ENCODE measurements at regions not wholly inside any gene's neighbourhood (a gene's known extent, or its start where the extent isn't known, plus 50 kb on each side); places are given as distances from the start of the nearest gene placed in this dataset.

DNA sequence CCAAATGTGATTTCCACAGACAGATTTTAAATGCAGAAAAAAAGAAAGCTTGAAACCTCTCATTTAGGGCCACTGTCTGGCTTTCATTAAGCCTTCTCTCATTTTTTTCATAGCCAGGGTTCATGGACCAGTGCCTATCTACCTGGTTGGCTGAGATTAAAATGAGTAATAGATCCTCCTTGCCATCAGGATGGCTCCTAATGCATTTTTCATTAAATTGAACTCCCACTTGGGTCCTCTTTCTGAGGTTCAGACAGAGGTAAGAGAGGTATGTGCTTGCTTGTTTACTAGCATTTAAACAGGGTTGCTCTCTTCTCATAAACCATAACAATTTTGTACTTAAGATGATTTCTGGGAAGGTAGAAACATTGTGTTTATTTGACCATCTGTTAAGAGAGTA is 473.0 kb downstream of the TBC1D4 start:
- no peak for DNase-seq (ENCODE audit: low read depth)
- no peak overlapping the region for H3K4me3 ChIP-seq (ENCODE audit: low read depth, low read length)
- TF ChIP-seq, protein P1, sequence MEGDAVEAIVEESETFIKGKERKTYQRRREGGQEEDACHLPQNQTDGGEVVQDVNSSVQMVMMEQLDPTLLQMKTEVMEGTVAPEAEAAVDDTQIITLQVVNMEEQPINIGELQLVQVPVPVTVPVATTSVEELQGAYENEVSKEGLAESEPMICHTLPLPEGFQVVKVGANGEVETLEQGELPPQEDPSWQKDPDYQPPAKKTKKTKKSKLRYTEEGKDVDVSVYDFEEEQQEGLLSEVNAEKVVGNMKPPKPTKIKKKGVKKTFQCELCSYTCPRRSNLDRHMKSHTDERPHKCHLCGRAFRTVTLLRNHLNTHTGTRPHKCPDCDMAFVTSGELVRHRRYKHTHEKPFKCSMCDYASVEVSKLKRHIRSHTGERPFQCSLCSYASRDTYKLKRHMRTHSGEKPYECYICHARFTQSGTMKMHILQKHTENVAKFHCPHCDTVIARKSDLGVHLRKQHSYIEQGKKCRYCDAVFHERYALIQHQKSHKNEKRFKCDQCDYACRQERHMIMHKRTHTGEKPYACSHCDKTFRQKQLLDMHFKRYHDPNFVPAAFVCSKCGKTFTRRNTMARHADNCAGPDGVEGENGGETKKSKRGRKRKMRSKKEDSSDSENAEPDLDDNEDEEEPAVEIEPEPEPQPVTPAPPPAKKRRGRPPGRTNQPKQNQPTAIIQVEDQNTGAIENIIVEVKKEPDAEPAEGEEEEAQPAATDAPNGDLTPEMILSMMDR (IDR thresholded peaks at IDR 0.05; ENCODE audit: low read depth, low read length), result no peak
- no peak for TF ChIP-seq POLR2A (IDR thresholded peaks at IDR 0.05; ENCODE audit: extremely low read depth, insufficient read length)

DNA sequence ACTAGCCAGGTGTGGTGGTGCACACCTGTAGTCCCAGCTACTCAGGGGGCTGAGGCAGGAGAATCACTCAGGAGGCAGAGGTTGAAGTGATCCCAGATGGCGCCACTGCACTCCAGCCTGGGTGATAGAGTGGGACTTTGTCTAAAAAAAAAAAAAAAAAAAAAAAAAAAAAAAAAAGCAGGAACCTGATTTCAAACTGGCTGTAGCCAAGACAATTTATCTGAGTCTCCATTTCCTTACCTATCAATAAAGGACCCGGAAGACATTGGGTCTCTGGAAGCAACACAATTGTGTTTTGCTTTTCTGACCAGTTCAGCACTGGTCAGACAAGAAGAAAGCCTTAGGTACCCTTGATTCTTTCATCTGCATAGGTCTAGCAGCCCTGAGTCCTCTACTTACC is 491.0 kb downstream of the TBC1D4 start:
- TF ChIP-seq, protein P1 (IDR thresholded peaks at IDR 0.05; ENCODE audit: low read depth, low read length), result no peak
- TF ChIP-seq POLR2A (IDR thresholded peaks at IDR 0.05; ENCODE audit: extremely low read depth, insufficient read length), result no peak
- TF ChIP-seq, protein P2, sequence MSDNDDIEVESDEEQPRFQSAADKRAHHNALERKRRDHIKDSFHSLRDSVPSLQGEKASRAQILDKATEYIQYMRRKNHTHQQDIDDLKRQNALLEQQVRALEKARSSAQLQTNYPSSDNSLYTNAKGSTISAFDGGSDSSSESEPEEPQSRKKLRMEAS (IDR thresholded peaks at IDR 0.05; ENCODE audit: low read depth, low read length), result no peak
- TF ChIP-seq MYC (IDR thresholded peaks at IDR 0.05; ENCODE audit: low read depth, low read length), result no peak
- H3K4me3 ChIP-seq (ENCODE audit: low read depth, low read length), result no peak overlapping the region
- no peak for DNase-seq (ENCODE audit: low read depth)

DNA sequence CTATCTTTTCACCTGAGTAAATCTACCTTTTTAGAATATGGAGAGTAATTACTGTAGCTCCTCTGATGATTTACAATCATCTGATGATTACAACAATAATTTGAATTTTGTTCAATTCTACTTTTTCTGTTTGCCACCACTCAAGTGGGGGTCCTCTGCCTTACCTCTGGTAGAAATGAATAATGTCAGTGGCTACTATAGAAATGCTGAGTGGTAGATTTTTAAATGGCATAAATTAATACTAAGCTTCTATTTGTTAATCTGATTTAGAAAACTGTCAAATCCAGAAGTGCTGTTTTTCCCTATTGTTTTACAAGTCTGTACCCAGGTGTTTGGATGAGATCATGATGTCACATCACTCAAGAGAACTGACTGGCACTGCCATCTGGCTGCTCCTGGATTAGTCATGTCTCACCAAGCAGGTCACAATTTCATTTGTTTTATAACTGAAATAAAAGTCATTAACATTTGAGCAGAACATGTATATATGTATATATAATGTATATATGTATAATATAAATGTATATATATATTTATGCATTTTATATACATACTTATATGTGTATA is 494.8 kb downstream of the TBC1D4 start:
- no peak for DNase-seq (ENCODE audit: low read depth)
- H3K4me3 ChIP-seq (ENCODE audit: low read depth, low read length), result no peak overlapping the region
- TF ChIP-seq, protein P1 (IDR thresholded peaks at IDR 0.05; ENCODE audit: low read depth, low read length), result no peak
- TF ChIP-seq POLR2A (IDR thresholded peaks at IDR 0.05; ENCODE audit: extremely low read depth, insufficient read length) (no peak), MYC (IDR thresholded peaks at IDR 0.05; ENCODE audit: low read depth, low read length) (no peak)
- TF ChIP-seq, protein P2 (IDR thresholded peaks at IDR 0.05; ENCODE audit: low read depth, low read length), result no peak

DNA sequence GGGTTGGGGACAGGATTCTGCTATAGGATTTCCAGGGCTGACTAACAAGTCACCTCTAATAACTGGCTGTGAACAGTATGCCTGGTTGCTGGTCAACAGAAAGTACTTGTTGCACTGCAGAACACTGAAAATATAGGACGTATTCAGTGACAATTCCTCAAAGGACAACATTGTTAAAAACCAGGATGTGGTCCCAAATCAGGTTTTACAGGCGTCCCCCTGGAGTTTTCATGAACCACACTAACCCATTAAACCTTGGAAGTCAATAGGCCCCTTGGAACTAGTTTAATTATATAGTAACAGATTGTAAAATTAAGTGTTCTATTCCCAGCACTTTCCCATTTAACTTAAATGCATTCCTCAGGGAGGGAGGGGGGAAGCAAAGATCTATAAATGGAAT is 495.4 kb downstream of the TBC1D4 start:
- TF ChIP-seq, protein P2 (IDR thresholded peaks at IDR 0.05; ENCODE audit: low read depth, low read length), result no peak
- no peak for TF ChIP-seq MYC (IDR thresholded peaks at IDR 0.05; ENCODE audit: low read depth, low read length)
- TF ChIP-seq POLR2A (IDR thresholded peaks at IDR 0.05; ENCODE audit: extremely low read depth, insufficient read length), result no peak
- DNase-seq (ENCODE audit: low read depth), result no peak
- no peak overlapping the region for H3K4me3 ChIP-seq (ENCODE audit: low read depth, low read length)

DNA sequence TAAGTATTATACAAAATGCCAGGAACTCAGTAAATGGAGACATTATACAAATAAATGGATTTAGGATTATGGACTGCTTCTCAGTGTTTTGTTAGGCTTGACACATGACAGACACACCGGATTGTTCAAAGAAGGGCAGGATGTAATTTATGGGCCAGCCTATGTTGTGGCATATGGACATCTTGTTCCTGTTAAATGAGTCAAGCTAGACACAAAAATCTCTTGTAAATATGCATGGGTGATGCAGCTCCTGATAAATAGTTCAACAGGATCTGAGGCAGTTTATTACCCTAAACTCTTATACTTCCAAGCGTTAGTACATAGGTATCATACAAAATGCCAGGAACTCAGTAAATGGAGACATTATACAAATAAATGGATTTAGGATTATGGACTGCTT is 502.3 kb downstream of the TBC1D4 start:
- TF ChIP-seq POLR2A (IDR thresholded peaks at IDR 0.05; ENCODE audit: extremely low read depth, insufficient read length), result no peak
- TF ChIP-seq, protein P1 (IDR thresholded peaks at IDR 0.05; ENCODE audit: low read depth, low read length), result no peak
- TF ChIP-seq MYC (IDR thresholded peaks at IDR 0.05; ENCODE audit: low read depth, low read length), result no peak
- TF ChIP-seq, protein P2 (IDR thresholded peaks at IDR 0.05; ENCODE audit: low read depth, low read length), result no peak
- H3K4me3 ChIP-seq (ENCODE audit: low read depth, low read length), result no peak overlapping the region
- no peak for DNase-seq (ENCODE audit: low read depth)

DNA sequence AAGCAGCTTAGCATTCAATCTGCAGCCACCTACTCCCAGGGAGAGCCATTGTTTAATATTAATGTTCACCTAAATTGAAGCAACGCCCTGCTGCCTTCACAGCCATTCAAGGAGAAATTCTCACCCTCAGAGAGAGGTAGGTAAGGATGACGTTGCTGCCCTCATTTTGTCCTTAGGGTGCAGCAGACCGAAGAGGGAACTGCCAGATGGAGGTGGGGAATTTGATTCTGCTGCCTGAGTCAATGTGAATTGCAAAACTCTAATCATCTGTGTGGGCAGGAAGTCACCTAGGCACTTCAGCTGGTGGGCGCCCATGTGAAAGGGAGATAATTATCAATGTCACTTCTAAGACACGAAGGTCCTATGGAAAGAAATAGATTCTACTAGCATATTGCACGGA is 503.4 kb downstream of the TBC1D4 start:
- TF ChIP-seq MYC (IDR thresholded peaks at IDR 0.05; ENCODE audit: low read depth, low read length) (no peak), POLR2A (IDR thresholded peaks at IDR 0.05; ENCODE audit: extremely low read depth, insufficient read length) (no peak)
- TF ChIP-seq, protein P2 (IDR thresholded peaks at IDR 0.05; ENCODE audit: low read depth, low read length), result no peak
- TF ChIP-seq, protein P1 (IDR thresholded peaks at IDR 0.05; ENCODE audit: low read depth, low read length), result no peak
- DNase-seq (ENCODE audit: low read depth), result no peak
- H3K4me3 ChIP-seq (ENCODE audit: low read depth, low read length), result no peak overlapping the region

Measured in NB4 (cell line).